Activated CD8-positive, alpha-beta memory T cell treated with anti-CD3 and anti-CD28 coated beads for 48 hours (primary cell): ENCODE measurements at regions not wholly inside any gene's neighbourhood (a gene's known extent, or its start where the extent isn't known, plus 50 kb on each side); places are given as distances from the start of the nearest gene placed in this dataset.

Experiments
- DNase-seq, 3 experiments: peaks; one replicate each; pipeline ENCODE4 v3.0.0-alpha.2; 2020; ENCODE audit warnings: low read depth in 2 of 3, low spot score in 2 of 3

DNA sequence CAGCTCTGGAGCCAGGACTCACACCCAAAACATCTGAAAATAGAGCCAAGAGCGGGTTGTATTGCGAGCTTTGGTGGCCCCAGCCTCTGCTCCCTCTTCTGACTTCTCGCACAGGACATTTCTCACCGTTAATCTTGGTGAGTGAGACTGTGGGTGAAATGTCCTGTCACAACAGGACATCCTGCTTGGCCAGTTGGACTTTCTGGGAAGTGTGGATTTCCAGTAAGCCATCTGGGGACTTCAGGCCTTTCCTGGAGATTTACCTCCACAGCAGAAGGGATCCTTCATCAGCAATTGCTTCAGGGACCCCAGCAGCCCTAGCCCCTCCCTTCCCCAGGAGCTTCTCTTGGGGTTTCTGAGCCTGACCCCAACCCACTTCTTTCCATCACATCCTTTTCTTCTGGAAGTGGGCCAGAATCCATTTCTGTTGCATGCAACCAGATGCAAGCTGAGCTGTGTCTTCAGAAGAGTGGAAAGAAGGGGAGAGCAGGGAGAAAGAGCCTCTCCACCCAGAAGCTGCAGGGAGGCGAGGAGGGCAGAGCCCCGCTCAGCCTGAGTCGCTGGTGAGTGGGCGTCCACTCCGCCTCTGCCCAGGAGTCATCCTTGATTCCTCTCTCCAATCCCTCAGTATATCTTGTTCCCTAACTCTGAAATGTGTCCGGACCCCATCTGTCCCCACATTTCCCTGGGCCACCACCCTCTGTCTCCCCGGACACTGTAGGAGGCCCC, 50.3 kb upstream of the GADD45G start:
- DNase-seq: no peak

GRCh38 chr9:89553451-89554010, 51.3 kb upstream of the GADD45G start:
- DNase-seq: no peak

DNA sequence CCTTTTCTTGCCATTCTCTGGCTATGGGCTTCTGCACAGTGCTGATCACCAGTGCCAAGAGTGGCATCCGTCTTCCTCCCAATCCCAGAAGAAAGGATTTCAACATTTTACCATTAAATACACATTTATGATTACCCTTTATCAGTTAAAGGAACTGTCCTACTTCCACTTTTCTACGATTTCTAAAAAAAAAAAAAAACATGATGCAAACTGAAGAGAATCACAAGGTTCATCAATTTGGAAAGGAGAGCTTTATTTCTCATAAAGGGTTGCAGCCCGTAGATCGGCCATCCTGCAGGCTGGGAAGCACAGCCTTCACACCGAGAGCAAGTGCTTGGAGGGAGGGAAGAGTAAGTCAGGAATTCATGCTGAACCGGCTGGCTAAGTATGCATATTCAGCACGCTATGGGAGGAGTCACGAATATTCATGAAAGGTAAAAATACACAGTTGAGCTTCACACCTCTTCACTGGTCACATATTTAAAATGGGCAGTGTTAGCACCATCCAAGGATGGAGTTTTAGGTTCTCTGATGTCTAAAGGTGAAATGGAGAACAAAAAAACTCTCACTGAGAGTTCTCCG, 52.5 kb upstream of the SEMA4D start:
- DNase-seq: no peak

GRCh38 chr9:89549031-89549644, 51.2 kb upstream of the SEMA4D start:
- peak; percentile 62 to 78 (median 73) for DNase-seq

GRCh38 chr9:89548071-89548638, 50.2 kb upstream of the SEMA4D start:
- no peak for DNase-seq
